ENCODE measurements at regions not wholly inside any gene's neighbourhood (a gene's known extent, or its start where the extent isn't known, plus 50 kb on each side); places are given as distances from the start of the nearest gene placed in this dataset.
"Not testable (repeated sequence)": the region's sequence is repeated elsewhere in the genome, so short reads cannot be mapped to it uniquely, and the experiment has no call there.

GRCh38 chr3:22392859-22393258, 641.8 kb upstream of the ZNF385D start:
- intact Hi-C loops (cut with DNase I; ENCODE audit: low total_unique reads) (no loop called here), in situ Hi-C loops (cut with MboI; ENCODE audit: low pct_ligation_motif_present in 1 of 4, low pct_unique_long_range_greater_than_20kb in 1 of 4, low sequenced_read_pairs in 3 of 4) (no loop called here)
- Histone ChIP-seq H3K27me3 (no peaks in the 10 kb centered on the region), H3K36me3 (no peaks in the 10 kb centered on the region), H3K4me3 (no peak overlapping the region), H3K27ac (no peak overlapping the region), H3K9me3 (no peaks in the 10 kb centered on the region), H3K4me1 (no peaks in the 10 kb centered on the region)
- TF ChIP-seq POLR2A (IDR thresholded peaks at IDR 0.05) (no peak), EP300 (IDR thresholded peaks at IDR 0.05; ENCODE audit: low read depth) (no peak), CTCF (IDR thresholded peaks at IDR 0.05) (no peak), POLR2AphosphoS5 (IDR thresholded peaks at IDR 0.05) (no peak)
- no peak for DNase-seq

GRCh38 chr3:22399566-22399965, 648.6 kb upstream of the ZNF385D start:
- no peaks in the 10 kb centered on the region for H3K36me3 ChIP-seq
- no peak overlapping the region for H3K27ac ChIP-seq
- no peaks in the 10 kb centered on the region for H3K9me3 ChIP-seq
- no peak overlapping the region for H3K4me3 ChIP-seq
- 68 to 73% methylated on average over 4 of the region's 4 CpGs for WGBS, 2 donors (ENCODE audit: low coverage in 1 of 2)
- intact Hi-C loops (cut with DNase I; ENCODE audit: low total_unique reads) (no loop called here), in situ Hi-C loops (cut with MboI; ENCODE audit: low pct_ligation_motif_present in 1 of 4, low pct_unique_long_range_greater_than_20kb in 1 of 4, low sequenced_read_pairs in 3 of 4) (no loop called here)
- no peaks in the 10 kb centered on the region for H3K4me1 ChIP-seq
- TF ChIP-seq EP300 (IDR thresholded peaks at IDR 0.05; ENCODE audit: low read depth) (no peak), CTCF (IDR thresholded peaks at IDR 0.05) (no peak), POLR2A (IDR thresholded peaks at IDR 0.05) (no peak), POLR2AphosphoS5 (IDR thresholded peaks at IDR 0.05) (no peak)
- DNase-seq, result no peak
- H3K27me3 ChIP-seq, result no peaks in the 10 kb centered on the region

GRCh38 chr3:22401499-22401898, 650.5 kb upstream of the ZNF385D start:
- H3K4me3 ChIP-seq, result no peak overlapping the region
- H3K9me3 ChIP-seq, result no peaks in the 10 kb centered on the region
- no peaks in the 10 kb centered on the region for H3K36me3 ChIP-seq
- intact Hi-C loops (cut with DNase I; ENCODE audit: low total_unique reads) (no loop called here), in situ Hi-C loops (cut with MboI; ENCODE audit: low pct_ligation_motif_present in 1 of 4, low pct_unique_long_range_greater_than_20kb in 1 of 4, low sequenced_read_pairs in 3 of 4) (no loop called here)
- H3K27me3 ChIP-seq, result no peaks in the 10 kb centered on the region
- H3K27ac ChIP-seq, result no peak overlapping the region
- TF ChIP-seq POLR2AphosphoS5 (IDR thresholded peaks at IDR 0.05) (no peak), POLR2A (IDR thresholded peaks at IDR 0.05) (no peak), EP300 (IDR thresholded peaks at IDR 0.05; ENCODE audit: low read depth) (no peak), CTCF (IDR thresholded peaks at IDR 0.05) (no peak)
- no peak for DNase-seq
- H3K4me1 ChIP-seq, result no peaks in the 10 kb centered on the region

- H3K27ac ChIP-seq, result no peak overlapping the region
- no peaks in the 10 kb centered on the region for H3K36me3 ChIP-seq
- TF ChIP-seq POLR2A (IDR thresholded peaks at IDR 0.05), result no peak
- no peak for TF ChIP-seq CTCF (IDR thresholded peaks at IDR 0.05)
- no peak for TF ChIP-seq EP300 (IDR thresholded peaks at IDR 0.05; ENCODE audit: low read depth)
- no peak for TF ChIP-seq POLR2AphosphoS5 (IDR thresholded peaks at IDR 0.05)
- WGBS, 2 donors (ENCODE audit: low coverage in 1 of 2), result 50% methylated on average over 3 of the region's 3 CpGs; no CpG with 5 or more reads in 1 of the 2 donors
- no peaks in the 10 kb centered on the region for H3K9me3 ChIP-seq
- H3K4me1 ChIP-seq, result no peaks in the 10 kb centered on the region
- no peak overlapping the region for H3K4me3 ChIP-seq
- intact Hi-C loops (cut with DNase I; ENCODE audit: low total_unique reads), result no loop called here
- DNase-seq, result no peak
- H3K27me3 ChIP-seq, result no peaks in the 10 kb centered on the region
- in situ Hi-C loops (cut with MboI; ENCODE audit: low pct_ligation_motif_present in 1 of 4, low pct_unique_long_range_greater_than_20kb in 1 of 4, low sequenced_read_pairs in 3 of 4), result no loop called here
Measured at GRCh38 chr3:22414239-22414638, 663.2 kb upstream of the ZNF385D start.

- 75% methylated on average over 9 of the region's 19 CpGs; no CpG with 5 or more reads in 1 of the 2 donors for WGBS, 2 donors (ENCODE audit: low coverage in 1 of 2)
- DNase-seq; in situ Hi-C loops (cut with MboI; ENCODE audit: low pct_ligation_motif_present in 1 of 4, low pct_unique_long_range_greater_than_20kb in 1 of 4, low sequenced_read_pairs in 3 of 4); H3K36me3 ChIP-seq; H3K4me1 ChIP-seq; intact Hi-C loops (cut with DNase I; ENCODE audit: low total_unique reads); H3K4me3 ChIP-seq; H3K27ac ChIP-seq; H3K9me3 ChIP-seq; H3K27me3 ChIP-seq: not testable (repeated sequence)
Measured at GRCh38 chr3:22416838-22417446, 665.9 kb upstream of the ZNF385D start.
